SIG-M5 treated with dmso at 0.1 percent for 504 hours (cell line): ENCODE measurements at regions not wholly inside any gene's neighbourhood (a gene's known extent, or its start where the extent isn't known, plus 50 kb on each side); places are given as distances from the start of the nearest gene placed in this dataset.
A peak's percentile ranks its signal among the peaks of the same experiment; 100 is the strongest.
"Not testable (repeated sequence)": the region's sequence is repeated elsewhere in the genome, so short reads cannot be mapped to it uniquely, and the experiment has no call there.

Experiments
- DNase-seq: peaks from one replicate; lab custom pipeline; 2025; ENCODE audit not compliant: unreplicated experiment; lab: John Stamatoyannopoulos, UW

DNA sequence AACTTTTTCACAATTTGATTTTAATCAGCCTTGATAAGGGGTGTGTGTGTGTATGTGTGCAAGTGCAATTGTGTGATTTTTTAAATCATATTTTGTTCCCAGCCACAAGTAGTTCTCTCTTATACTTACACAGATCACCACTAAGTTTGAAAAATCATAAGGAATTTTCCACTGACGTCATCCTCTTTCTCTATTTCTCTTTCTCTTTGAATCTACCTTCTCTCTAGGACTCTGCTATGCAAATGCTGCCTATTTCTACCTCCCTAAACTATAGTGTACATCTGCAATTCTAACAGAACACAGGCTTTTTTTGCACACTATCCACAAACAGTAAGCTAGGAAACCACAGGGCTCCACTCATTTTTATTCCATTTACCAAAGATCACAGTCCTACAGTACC, 254.6 kb upstream of the CYLC2 start:
- DNase-seq: no peak

DNA sequence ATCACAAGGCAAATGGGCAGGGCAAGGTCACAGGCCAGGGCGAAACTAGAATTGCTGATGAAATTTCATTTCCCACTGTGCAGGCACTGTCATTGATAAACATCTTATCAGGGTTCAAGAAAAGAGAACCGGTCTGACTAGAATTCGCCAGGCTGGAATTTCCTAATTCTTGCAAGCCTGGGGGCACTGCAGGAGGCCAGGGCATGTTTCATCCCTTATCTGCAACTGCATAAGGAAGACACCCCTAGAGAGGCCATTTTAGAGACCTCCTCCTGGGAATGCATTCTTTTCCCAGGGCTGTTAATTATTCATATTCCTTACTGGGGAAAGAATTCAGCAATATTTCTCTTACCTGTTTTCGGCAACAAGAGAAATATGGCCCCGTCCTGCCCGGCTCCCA, 266.2 kb upstream of the CYLC2 start:
- DNase-seq: no peak

DNA sequence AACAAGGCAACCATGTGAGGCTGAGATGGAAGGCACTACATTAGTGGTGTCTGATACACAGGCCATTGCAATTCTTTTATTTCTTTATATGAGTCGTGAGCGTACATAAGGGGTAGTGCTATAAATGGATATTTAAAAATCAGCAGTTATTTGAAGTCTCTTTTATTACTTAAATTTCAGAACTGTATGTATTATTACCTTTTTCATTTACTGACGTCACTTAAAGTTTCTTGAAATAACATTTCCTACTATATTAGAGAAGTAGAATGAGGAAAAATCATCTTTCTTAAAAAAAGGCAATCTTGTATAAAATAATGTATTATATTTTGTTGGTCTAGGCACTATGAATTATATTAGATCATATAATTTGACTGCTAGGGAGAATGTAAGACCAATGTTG, 280.9 kb upstream of the CYLC2 start:
- no peak for DNase-seq

DNA sequence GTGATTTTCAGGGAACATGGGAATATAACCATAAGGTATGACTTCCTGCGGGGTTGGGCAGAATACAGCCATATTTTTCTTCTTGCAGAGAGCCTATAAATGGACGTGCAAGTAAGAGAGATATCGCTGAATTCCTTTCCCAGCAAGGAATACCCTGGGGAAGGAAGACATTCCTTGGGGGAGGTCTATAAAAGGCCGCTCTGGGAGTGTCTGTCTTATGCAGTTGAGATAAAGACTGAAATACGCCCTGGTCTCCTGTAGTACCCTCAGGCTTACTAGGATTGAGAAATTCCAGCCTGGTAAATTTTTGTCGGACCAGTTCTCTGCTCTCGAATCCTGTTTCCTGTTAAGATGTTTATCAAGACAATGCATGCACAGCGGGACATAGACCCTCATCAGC, 282.2 kb upstream of the CYLC2 start:
- DNase-seq: not testable (repeated sequence)

DNA sequence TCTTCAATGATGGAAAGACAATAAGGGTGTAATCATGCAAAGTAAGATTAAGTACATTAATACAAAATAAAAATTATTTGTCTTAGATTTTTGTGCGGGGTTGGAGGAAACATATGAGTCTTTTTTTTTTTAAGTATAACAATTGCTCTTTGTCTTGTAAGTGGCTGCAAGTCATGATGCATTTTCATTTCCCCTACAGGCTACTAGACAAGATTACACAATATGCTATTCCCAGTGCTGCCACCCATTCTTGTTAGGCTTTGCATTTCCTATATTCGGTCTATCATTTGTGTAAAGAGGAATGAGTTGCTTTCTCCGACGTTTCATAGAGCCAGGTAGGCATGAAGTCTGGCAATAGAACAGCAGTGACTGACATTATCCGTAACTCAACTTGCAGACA, 294.2 kb upstream of the CYLC2 start:
- no peak for DNase-seq

DNA sequence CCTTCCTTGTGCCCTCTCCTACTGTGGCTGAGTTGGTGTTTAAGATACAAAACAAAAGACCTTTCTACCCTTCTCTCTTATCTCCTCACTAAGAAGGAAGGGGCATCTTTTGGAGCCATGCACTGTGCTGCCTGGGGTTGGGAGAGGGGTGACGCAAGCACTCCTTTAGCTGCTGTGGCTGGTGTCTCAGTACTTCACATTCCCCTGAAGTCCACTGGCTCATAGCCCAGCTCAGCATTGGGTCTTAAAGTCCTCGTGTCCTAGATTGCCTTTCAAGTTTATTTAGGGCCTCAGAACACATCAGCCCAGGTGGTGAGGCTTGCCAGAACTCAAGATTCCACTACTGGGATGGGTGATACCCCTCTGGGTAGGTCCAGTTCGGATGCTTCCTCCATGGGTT, 325.9 kb upstream of the CYLC2 start:
- DNase-seq: no peak

DNA sequence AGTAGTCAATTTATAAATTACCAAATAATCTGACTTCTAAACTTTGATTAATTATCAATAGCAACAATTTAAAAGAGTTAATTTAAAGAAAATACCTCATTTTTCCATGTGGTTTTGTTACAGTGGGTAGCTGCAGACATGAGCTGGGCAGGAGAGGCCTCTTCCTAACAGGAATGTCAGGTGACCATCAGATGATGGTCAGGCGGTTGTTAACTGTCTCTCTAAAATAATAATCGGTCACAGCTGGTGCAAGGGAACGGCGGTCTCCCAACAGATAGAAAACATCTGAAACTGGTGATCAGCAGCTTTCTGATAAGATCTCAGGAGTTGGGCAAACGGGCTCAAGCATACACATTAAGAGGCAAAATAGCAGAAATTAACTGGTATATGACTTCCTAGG, 342.7 kb upstream of the CYLC2 start:
- DNase-seq: no peak

DNA sequence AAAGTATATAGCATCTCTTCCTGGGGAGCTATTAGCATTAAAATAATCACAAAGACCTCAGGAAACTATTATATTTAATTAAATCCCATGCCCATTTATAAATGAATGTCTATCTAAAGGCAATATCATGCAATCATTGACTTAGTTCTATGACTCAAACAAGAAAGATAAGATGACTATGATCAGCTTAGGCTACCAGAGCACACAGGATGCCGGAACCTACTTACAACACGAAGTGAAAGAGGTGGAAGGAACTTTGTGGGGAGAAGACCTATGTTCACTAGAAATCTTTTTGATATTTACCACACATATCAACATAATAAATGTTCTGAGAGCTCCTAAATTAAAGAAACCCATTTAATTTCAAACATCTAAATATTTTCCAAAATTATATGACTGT, 344.2 kb upstream of the CYLC2 start:
- no peak for DNase-seq

DNA sequence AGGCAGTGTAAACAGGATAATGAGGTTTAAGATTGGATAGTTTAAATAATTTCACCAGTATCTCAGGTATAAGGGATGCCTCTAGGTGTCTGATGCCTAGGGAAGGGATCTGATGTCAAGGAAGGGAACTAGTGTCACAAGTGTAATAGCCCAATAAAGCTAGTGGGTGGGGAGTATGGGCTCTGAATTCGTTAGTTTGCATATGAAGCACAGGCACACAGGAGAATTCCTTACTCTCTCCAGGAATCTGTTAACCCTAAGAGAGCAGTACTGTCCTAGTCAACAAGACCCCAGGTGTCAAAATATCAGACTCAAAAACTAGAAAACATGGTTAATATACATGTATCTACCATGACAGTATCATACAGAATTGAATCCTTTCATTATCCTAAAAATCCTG, 352.5 kb upstream of the CYLC2 start:
- no peak for DNase-seq

DNA sequence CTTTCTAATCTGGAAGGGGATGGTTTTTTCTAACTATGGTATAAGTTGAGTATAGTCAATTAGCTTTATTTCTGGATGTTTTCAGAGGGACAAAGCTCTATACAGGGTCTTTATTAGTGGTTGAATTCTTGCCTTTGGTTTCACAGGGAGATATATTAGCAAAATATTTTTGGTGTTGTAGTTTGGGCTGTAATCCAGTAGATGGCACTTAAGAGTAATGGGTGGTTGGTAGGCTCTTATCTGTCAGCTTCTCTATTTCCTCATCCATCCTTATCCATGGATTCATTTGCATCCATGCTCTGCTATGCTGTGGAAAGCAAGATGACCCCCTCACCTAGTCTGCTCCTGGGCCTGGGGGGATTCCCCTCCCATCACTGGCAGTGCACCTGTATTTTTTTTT, 363.6 kb upstream of the CYLC2 start:
- DNase-seq: peak; percentile 49

DNA sequence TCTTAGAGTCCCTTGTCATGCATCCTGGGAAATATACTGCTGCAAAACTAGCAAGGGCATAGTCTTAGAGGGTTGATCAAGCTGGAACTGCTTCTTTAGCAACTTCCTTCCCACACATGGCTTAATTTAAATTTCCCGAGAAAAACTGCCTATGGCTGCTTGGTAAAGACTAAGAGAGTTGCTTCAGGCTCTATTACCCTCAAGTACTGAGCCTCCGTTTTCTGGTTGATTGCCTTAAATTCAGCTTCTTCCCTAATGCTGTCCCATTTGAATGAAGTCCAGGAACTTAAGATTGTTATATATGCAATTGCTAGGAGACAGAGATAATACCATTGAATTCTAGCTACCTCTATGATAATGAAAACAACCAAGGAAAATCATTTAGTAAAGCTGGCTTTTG, 385.7 kb upstream of the CYLC2 start:
- no peak for DNase-seq

DNA sequence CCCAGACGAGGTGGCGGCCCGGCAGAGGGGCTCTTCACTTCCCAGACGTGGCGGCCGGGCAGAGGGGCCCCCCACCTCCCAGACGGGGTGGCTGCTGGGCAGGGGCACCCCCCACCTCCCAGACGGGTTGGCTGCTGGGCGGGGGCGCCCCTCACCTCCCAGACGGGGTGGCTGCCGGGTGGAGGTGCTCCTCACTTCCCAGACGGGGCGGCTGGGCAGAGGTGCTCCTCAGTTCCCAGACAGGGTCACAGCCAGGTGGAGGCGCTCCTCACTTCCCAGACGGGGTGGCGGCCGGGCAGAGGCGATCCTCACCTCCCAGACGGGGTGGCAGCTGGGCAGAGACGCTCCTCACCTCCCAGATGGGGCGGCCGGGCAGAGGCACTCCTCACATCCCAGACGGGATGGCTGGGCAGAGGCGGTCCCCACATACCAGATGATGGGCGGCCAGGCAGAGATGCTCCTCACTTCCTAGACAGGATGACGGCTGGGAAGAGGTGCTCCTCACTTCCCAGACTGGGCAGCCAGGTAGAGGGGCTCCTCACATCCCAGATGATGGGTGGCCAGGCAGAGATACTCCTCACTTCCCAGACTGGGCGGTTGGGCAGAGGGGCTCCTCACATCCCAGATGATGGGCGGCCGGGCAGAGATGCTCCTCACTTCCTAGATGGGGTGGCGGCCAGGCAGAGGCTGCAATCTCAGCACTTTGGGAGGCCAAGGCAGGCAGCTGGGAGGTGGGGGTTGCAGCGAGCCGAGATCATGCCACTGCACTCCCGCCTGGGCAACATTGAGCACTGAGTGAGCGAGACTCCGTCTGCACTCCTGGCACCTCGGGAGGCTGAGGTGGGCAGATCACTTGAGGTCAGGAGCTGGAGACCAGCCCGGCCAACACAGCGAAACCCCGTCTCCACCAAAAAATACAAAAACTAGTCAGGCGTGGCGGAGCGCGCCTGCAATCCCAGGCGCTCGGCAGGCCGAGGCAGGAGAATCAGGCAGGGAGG, 391.6 kb upstream of the CYLC2 start:
- DNase-seq: not testable (repeated sequence)

DNA sequence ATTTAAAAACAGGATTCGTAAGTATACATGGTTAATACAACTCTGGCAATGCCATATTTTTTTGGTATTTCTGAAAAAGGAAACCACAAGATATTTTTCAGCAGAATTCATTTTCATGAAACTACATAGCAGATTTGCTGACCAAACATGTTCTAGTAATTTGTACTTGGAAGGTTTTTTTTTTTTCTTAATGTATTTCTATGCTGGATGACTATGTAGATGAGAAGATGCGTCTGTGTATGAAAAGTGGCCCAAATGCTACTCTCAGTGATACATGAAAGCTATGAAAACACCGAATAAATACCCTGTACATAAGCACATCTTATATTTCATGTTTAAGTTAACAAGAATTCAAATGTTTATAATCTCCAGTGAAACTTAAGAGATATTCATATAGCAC, 400.9 kb upstream of the CYLC2 start:
- no peak for DNase-seq

DNA sequence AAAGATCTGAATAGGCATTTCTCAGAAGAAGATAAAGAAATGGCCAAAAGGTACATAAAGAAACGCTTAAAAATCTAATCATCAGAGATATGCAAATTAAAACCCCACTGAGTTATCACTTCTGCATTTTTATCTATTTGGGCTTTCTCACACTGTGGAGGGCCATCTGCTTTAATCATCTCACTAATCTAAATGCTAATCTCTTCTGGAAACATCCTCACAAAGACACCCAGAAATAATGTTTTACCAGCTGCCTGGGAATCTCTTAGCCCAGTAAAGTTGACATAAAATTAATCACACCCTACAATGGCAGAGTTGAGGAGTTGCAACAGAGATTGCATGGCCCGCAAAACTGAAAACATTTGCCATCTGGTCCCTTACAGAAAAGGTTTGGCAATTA, 407.9 kb upstream of the CYLC2 start:
- no peak for DNase-seq

DNA sequence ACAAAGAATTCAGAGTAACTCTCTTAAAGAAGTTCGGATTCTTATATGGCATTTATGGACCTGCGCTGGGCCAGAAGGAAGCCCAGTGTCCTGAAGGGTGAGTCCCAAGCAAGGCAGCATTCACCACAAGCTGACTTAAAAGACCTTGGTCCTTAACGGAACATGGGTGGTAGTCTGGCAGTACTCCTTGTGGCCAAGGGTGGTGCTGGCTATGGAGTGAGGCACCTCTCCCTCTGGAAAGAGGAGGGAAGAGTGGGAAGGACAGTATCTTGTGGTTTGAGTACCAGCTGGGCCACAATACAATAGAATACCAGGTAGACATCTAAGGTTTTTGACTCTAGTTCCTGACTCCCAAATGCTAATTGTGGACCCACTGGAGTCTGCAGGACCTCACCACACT, 425.7 kb upstream of the CYLC2 start:
- DNase-seq: no peak

DNA sequence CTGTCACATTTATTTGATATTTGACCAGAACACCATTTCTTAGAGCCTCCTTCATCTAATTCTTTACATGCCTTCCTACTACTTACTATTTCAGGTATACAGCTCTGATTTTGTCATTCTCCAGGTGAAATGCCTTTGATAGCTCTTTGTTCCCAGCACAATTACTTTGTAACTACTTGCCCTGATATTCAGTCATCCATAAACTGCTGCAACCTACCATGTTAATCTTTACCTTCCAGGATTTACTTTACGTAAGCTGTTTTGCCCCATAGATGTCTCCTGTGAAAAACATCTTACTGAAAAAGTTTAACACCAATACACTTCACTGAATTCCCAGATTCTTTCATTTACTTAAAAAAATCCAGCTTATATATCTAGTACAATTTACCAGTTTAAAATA, 443.8 kb upstream of the CYLC2 start:
- DNase-seq: no peak

DNA sequence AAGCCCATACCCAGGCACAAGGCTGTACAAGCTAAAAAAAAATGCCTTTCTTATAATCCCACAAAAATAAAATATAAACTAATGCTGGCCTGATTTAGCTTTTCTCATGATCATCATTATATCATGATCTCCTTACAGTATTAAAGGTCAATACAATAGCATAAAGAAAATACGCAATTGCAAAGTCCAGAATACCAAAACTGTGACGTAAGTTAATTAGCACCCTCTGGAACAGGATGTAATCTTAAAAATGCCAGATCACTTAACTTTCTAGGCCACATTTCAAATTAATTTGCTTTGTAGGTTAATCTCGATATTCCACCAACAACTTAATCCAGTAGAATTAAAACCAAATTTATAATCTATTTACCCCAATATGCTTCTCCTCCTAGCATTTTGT, 444.2 kb upstream of the CYLC2 start:
- no peak for DNase-seq

DNA sequence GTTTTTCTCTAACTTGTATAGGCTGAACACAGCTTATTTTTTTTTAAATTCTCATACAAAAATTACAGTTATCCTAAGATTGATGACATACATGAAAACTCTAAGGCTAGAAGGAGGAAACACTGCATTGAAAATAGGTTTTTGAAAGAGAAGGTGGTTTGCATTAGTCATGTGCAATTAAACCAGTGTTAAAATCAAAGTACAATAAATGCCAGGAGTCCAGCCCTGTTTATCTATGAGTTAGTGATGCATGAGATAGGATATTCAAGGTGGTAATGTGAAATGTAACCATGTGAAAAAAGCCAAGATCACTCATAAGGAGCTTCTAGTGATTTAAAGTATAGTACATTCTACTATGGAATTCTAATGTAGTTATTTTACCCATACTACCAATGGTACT, 444.9 kb upstream of the CYLC2 start:
- no peak for DNase-seq

DNA sequence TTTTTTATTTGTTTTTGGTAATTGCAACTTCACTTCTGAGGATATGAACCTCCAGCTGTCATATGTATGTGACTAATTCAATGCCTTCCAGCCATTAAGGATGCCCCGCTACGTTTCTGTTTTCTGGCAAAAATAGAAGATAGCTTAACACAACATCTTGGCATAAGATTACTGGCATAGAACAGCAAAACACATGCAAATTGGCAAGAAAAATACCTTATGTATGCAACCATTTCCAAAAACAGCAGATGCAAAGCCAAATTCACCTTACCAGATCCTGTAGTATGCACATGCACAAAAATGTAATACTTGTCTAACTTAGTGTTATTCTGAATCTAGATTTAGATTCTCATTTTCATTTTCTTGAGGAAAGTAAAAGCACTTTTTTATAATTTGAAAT, 461.1 kb upstream of the CYLC2 start:
- no peak for DNase-seq

DNA sequence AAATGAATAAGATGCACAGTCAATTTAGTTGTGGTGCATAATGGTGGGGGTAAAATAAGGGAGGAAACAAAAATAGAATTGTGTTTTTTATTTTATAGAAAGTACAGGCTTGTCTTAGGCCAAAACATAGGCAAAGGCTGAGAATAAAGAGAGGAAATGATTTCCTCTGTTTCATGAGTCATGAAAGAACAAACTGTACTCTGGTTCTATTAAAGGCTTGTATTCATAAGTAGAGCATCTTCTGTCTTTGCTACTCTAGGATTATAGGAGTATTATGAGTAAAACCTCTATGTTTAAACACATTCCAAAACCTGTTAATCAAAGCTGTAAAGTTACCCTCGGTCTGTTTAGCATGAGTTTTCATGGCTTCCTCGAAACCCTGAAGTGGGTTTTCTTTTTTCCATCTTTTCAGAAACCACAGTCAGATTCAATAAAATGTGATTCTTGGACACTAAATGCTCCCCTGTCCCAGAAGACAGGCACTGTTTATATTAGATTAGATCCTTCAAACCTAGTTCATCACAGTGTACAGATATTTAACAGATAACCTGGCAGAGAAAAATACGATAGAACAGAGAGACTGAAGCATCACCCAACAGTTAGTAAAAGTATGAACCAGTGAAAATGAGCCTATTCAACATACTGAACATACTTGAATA, 473.9 kb upstream of the CYLC2 start:
- no peak for DNase-seq

DNA sequence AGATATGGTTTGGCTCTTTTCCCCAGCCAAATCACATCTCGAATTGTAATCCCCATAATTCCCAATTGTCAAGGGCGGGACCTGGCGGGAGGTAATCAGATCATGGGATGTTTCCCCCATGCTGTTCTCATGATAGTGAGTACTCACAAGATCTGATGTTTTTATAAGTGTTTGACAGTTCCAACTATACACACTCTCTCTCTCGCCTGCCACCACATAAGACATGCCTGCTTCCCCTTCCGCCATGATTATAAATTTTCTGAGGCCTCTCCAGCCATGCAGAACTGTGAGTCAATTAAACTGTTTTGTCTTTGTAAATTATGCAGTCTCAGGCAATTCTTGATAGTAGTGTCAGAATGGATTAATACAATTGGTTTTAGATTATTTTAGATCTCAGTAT, 475.7 kb upstream of the CYLC2 start:
- no peak for DNase-seq

DNA sequence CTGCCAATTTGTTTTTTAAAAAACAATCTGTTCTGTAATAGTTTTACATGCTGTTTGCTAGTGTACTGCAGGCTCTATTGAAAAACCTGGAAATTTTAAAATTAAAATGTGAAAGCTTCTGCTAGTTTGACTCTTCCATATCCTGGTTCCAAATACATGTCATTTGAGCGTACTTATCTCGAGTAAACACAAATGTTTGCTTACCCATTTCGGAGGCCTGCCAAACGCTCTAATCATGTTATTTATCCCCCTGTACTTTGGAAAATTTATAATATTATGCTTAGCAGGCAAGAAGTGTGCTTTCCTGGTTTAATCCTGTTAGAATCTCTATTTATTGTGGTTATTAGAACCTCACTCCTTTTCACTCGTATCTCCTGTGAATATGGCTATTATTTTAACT, 476.8 kb upstream of the CYLC2 start:
- DNase-seq: no peak

DNA sequence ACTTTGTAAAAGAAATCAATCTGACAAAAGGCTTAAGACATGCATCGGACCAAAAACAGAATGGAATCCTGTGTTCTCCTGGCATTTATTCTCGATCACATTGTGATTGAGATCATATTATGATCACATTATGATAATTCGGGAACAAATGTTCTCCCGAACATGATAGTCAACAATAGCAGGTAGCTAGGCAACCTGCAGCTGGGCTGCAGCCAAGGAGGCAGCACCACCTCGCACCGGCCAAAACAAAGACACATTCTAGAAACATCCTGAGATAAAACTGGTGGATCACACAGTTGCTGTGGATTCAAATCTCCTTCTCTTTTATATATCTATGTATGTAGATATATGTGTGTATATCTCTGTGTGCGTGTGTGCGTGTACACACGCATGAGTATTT, 480.6 kb upstream of the CYLC2 start:
- DNase-seq: no peak
